ENCODE measurements at regions not wholly inside any gene's neighbourhood (a gene's known extent, or its start where the extent isn't known, plus 50 kb on each side); places are given as distances from the start of the nearest gene placed in this dataset.
A peak's percentile ranks its signal among the peaks of the same experiment; 100 is the strongest.

DNA sequence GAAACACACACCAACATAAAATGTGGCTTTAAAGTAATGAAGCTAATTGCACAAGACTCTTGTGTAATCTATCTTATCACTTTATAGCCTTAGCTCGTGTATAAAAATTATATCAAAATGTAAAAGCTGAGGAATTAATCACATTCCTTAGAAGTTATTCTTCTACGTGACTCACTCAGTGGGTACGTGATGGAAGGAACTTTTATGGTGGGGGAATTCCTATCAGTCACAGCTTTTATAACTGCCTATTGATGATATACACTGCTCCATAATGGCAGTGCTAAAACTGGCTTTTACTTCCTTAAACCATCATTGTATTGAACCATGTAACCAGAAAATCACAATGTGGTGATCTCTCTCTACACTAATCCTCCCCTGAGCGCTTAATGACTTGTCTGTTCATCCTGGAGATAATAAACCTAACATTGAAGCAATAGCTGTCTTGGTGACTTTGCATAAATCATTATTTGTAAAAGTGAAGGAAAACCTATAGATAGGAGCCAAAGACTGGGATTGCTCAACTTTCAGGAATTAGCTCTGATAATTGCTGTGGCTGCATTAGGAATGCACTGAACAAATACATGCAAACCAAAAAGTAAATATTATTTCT lies 276.7 kb downstream of the GBA3 start:
- Histone ChIP-seq H3K36me3 (ENCODE audit: control insufficient read depth, low read length) (no peaks in the 10 kb centered on the region), H3K4me3 (ENCODE audit: low read length) (no peak overlapping the region), H3K4me1 (ENCODE audit: control insufficient read depth, low read length) (no peaks in the 10 kb centered on the region), H3K27ac (ENCODE audit: low read depth, low read length) (no peak overlapping the region), H4K20me1 (ENCODE audit: control insufficient read depth, insufficient read depth, low read depth, low read length) (no peaks in the 10 kb centered on the region), H3K79me2 (ENCODE audit: control insufficient read depth, low read length) (no peaks in the 10 kb centered on the region), H3F3A (ENCODE audit: control insufficient read depth, insufficient read depth) (no peaks in the 10 kb centered on the region), H3K27me3 (ENCODE audit: control insufficient read depth, low read length) (no peaks in the 10 kb centered on the region), H3K9me2 (replicated peaks; ENCODE audit: control insufficient read depth, low read length) (no peaks in the 10 kb centered on the region), H3K9me3 (ENCODE audit: control insufficient read depth, insufficient read depth, low read length) (no peaks in the 10 kb centered on the region), H3K4me2 (ENCODE audit: low read length) (no peak overlapping the region)
- TF ChIP-seq, protein P1, sequence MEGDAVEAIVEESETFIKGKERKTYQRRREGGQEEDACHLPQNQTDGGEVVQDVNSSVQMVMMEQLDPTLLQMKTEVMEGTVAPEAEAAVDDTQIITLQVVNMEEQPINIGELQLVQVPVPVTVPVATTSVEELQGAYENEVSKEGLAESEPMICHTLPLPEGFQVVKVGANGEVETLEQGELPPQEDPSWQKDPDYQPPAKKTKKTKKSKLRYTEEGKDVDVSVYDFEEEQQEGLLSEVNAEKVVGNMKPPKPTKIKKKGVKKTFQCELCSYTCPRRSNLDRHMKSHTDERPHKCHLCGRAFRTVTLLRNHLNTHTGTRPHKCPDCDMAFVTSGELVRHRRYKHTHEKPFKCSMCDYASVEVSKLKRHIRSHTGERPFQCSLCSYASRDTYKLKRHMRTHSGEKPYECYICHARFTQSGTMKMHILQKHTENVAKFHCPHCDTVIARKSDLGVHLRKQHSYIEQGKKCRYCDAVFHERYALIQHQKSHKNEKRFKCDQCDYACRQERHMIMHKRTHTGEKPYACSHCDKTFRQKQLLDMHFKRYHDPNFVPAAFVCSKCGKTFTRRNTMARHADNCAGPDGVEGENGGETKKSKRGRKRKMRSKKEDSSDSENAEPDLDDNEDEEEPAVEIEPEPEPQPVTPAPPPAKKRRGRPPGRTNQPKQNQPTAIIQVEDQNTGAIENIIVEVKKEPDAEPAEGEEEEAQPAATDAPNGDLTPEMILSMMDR (IDR thresholded peaks at IDR 0.05; ENCODE audit: low read depth, low read length, poor library complexity, severe bottlenecking) = no peak
- no peak for TF ChIP-seq EZH2phosphoT487 (IDR thresholded peaks at IDR 0.05; ENCODE audit: borderline replicate concordance, low read length)

DNA sequence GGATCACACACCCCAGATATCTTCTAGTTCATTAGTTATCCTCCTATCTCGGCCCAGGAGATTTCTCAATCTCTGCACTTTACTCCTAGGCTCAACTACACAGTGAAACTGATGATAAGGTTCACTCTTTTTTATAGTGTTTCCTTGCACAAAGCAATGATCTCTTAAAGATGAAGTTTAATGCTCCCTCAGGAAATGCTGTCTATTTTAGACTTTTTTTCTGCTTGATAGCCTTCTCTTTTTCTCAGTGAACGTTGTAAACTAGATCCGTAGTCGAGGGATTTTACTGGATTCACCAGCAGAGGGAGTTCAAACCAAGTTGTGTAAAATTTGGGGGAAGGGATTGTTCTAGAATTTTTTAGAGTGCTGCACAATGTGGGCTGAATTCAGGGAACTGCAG lies 269.6 kb downstream of the GBA3 start:
- Histone ChIP-seq H3K79me2 (ENCODE audit: control insufficient read depth, low read length) (no peaks in the 10 kb centered on the region), H3K27ac (ENCODE audit: low read depth, low read length) (no peak overlapping the region), H3F3A (ENCODE audit: control insufficient read depth, insufficient read depth) (no peaks in the 10 kb centered on the region), H3K27me3 (ENCODE audit: control insufficient read depth, low read length) (no peaks in the 10 kb centered on the region), H3K4me3 (ENCODE audit: low read length) (no peak overlapping the region), H3K9me3 (ENCODE audit: control insufficient read depth, insufficient read depth, low read length) (no peaks in the 10 kb centered on the region), H3K4me2 (ENCODE audit: low read length) (no peak overlapping the region), H3K4me1 (ENCODE audit: control insufficient read depth, low read length) (no peaks in the 10 kb centered on the region), H3K9me2 (replicated peaks; ENCODE audit: control insufficient read depth, low read length) (no peaks in the 10 kb centered on the region; the same call in 1 of the 2 replicates), H3K36me3 (ENCODE audit: control insufficient read depth, low read length) (no peaks in the 10 kb centered on the region), H4K20me1 (ENCODE audit: control insufficient read depth, insufficient read depth, low read depth, low read length) (no peaks in the 10 kb centered on the region)
- TF ChIP-seq, protein P1 (IDR thresholded peaks at IDR 0.05; ENCODE audit: low read depth, low read length, poor library complexity, severe bottlenecking) = peak; percentile 44
- TF ChIP-seq EZH2phosphoT487 (IDR thresholded peaks at IDR 0.05; ENCODE audit: borderline replicate concordance, low read length) = no peak

DNA sequence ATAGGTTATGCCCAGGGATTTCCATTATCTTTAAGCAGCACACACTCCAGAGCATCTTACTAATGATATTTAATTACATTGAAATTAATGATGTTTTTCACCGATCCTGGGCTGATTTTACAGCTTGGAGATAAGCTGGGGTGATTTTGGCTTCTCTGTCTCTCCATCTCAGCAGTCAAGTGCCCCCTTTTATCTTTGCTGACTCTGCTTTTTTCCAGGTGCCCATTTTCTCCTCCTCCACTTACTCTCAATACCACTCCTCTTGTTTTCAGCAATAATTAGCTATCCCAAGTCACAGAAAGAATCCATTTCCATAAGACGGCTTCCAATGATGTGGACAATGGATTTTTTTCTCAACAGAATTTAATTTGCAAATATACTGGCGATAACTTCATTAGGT lies 266.7 kb downstream of the GBA3 start:
- H3K27ac ChIP-seq (ENCODE audit: low read depth, low read length) = no peak overlapping the region
- H3K27me3 ChIP-seq (ENCODE audit: control insufficient read depth, low read length) = no peaks in the 10 kb centered on the region
- no peak for TF ChIP-seq EZH2phosphoT487 (IDR thresholded peaks at IDR 0.05; ENCODE audit: borderline replicate concordance, low read length)
- TF ChIP-seq, protein P1 (IDR thresholded peaks at IDR 0.05; ENCODE audit: low read depth, low read length, poor library complexity, severe bottlenecking) = no peak
- H3F3A ChIP-seq (ENCODE audit: control insufficient read depth, insufficient read depth) = no peaks in the 10 kb centered on the region
- H3K4me2 ChIP-seq (ENCODE audit: low read length) = no peak overlapping the region
- no peaks in the 10 kb centered on the region; the same call in 1 of the 2 replicates for H3K9me2 ChIP-seq (replicated peaks; ENCODE audit: control insufficient read depth, low read length)
- H3K9me3 ChIP-seq (ENCODE audit: control insufficient read depth, insufficient read depth, low read length) = no peaks in the 10 kb centered on the region
- no peaks in the 10 kb centered on the region for H3K4me1 ChIP-seq (ENCODE audit: control insufficient read depth, low read length)
- H4K20me1 ChIP-seq (ENCODE audit: control insufficient read depth, insufficient read depth, low read depth, low read length) = no peaks in the 10 kb centered on the region
- H3K4me3 ChIP-seq (ENCODE audit: low read length) = no peak overlapping the region
- no peaks in the 10 kb centered on the region for H3K36me3 ChIP-seq (ENCODE audit: control insufficient read depth, low read length)
- H3K79me2 ChIP-seq (ENCODE audit: control insufficient read depth, low read length) = no peaks in the 10 kb centered on the region
